ENCODE measurements at regions not wholly inside any gene's neighbourhood (a gene's known extent, or its start where the extent isn't known, plus 50 kb on each side); places are given as distances from the start of the nearest gene placed in this dataset.
A peak's percentile ranks its signal among the peaks of the same experiment; 100 is the strongest.
"Not testable (repeated sequence)": the region's sequence is repeated elsewhere in the genome, so short reads cannot be mapped to it uniquely, and the experiment has no call there.

- no peak for DNase-seq (ENCODE audit: low read depth)
Measured at GRCh38 chr20:47962286-47962963, 177.1 kb upstream of the SULF2 start.

DNA sequence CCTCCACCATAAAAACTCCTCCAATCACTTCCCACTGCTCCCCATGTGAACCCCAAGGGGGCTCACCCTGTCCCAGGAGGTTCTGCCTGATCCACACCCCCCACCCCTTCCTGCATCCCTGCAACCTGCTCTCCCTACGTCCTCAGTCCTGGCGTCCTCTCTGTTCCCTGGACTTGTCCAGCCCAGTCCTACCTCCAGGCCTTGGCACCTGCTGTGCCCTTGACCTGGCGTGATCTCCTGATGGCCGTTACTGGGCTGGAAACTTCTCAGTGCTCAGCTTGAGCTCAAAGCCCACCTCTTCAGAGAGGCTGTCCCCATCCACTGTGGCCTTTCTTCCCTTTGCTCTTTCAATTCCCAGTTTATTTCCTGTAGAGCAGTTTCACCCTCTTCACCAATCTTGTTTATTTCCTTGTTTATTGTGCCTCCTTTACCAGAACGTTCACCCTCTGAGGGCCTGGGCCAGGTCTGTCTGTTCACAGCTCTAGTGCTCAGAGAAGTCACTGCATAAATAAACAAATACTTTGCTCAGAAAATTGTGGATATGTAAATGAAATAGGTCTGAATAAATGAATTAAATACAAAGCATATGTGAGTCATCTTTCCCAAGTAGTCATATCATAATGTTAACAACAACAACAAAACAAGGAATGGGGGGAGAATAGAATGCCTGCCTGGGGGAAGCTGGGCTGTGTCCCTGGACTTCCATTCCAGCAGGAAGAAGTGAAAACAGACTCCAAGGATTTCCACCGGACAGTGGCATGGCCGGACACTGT, 175.7 kb upstream of the SULF2 start:
- no peak for DNase-seq (ENCODE audit: low read depth)

DNA sequence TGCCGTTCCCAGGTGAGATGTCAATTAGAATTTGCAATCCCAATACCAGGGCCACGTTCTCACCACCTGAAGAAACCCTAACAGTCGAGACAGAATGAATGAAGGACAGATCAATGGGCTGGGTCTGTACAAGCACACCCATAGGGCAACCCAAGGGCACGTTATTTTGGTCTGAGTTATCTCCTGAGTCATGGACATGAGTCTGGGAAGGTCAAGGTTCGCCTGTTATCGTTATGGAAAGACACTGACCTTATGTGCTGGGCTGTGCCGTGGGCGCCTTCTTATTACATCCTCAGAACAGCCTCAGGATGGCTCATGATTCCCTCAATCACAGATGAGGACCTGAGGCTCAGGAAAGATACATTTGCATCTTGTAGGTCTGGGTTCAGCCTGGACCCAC, 175.0 kb upstream of the SULF2 start:
- DNase-seq (ENCODE audit: low read depth): no peak

DNA sequence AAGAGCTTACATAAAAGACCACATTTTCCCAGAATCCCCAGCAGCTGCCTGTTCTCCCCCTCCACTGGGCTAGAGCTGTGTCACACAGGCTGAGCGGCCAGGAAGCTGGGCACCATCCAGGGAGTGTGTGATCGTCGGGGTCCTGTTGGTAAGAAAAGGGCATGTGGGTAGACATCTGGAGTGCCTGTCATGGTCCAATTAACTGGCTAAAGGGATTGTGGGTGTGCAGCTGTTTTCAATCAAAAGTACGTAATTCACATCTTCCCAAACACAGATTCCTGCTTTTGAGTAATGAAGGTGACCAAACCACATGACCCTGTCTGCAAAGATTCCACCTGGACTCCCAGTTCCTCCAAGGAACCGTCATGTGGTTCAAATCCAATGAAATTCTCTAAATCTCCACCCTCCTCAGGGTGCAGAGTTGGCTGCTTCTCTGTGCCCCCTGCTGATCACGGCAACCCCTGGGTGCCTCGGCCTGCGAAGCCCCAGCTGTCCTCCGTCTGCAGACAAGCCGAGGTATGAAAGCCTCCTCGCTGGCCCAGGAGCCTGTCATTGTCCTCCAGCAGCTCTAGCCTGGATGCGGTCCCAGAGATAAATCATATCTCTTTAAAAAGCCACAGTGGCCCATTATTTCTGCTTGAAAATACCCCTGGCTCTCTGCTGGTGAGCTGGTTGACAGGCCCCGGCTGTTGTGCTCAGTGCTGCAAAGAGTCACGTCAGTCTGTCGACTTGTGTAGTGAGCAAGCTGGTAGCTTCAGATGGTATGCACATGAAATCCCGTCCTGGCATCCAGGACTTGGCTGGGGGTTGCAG, 172.9 kb upstream of the SULF2 start:
- not testable (repeated sequence) for DNase-seq (ENCODE audit: low read depth)

DNA sequence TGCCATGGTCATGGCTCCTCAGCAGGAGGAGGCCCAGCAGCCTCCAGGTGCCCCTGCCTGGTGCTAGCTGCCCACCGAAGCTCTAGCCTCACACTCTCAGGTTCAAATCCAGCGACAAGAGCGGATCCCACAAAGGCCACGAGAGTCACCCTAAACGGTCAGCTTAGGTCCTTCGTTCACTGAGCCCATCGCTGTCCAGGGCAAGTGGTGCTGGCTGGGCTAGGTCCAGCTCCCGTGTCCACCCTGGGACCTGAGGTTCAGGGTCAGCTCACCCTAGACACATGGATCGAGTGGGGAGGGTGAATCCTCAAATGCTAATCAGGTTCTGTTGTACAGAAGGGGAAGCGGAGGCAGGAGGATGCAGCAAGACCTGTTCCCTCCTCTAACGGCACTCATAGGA, 171.9 kb upstream of the SULF2 start:
- DNase-seq (ENCODE audit: low read depth): no peak

DNA sequence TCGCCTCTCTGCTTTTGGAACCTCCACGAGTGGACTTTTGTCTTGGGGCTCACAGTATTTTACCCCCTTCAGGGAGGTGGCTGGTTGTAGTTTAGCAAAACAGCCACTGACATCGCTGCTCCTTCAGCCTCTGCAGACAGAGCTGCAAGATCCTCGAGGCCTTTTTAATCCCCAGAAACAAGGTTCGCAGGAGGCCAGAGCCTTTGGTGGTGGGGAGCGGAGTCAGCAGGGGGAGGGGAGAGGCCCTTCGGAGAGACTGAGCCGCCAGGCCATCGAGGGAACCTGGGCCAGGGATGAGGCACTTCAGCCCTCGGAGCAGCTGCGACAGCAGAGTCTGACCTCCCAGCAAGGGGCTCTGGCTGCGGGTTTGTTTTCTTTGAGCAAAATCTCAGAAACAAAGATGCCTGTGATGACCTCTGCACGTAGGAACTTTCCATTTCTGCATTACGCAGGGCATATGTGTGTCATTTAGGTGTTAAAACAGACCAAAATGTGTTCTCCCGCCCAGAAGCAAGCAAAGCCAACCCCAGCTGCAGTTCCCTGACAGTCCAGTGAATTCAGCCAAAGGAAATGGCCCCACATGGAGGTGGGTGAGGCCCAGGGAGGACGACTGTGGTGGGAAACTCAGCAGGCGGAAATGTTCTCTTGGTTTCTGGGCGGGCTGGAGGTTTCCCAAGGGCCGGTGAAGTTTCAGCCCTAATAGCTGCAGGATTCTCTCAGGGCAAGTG, 171.2 kb upstream of the SULF2 start:
- DNase-seq (ENCODE audit: low read depth): no peak

GRCh38 chr20:47953471-47953870, 168.2 kb upstream of the SULF2 start:
- DNase-seq (ENCODE audit: low read depth): no peak

- no peak for DNase-seq (ENCODE audit: low read depth)
Measured at GRCh38 chr20:47952023-47952564, 166.8 kb upstream of the SULF2 start.

DNA sequence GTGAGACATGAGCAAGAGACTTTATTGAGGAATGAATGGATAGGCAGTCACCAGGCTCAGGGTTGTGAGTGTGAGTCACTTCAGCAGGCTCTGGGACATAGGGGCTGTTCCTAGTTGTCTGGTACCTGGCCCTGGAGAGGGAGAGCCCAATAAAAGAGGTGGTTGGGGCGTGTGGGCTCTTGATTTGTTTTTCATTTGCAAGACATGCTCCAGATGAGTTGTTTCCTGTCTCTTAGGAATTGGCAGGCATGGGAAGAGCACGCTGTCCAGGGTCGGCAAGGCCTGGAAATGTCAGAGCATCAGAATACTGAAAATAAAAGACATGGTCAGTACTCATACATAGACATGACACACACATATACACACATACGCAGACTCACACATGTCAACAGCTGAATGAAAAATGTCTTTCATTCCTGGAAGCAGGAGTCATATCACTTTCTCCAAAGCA, 166.3 kb upstream of the SULF2 start:
- peak; percentile 14 for DNase-seq (ENCODE audit: low read depth)

GRCh38 chr20:47950913-47951283, 165.6 kb upstream of the SULF2 start:
- DNase-seq (ENCODE audit: low read depth): no peak

DNA sequence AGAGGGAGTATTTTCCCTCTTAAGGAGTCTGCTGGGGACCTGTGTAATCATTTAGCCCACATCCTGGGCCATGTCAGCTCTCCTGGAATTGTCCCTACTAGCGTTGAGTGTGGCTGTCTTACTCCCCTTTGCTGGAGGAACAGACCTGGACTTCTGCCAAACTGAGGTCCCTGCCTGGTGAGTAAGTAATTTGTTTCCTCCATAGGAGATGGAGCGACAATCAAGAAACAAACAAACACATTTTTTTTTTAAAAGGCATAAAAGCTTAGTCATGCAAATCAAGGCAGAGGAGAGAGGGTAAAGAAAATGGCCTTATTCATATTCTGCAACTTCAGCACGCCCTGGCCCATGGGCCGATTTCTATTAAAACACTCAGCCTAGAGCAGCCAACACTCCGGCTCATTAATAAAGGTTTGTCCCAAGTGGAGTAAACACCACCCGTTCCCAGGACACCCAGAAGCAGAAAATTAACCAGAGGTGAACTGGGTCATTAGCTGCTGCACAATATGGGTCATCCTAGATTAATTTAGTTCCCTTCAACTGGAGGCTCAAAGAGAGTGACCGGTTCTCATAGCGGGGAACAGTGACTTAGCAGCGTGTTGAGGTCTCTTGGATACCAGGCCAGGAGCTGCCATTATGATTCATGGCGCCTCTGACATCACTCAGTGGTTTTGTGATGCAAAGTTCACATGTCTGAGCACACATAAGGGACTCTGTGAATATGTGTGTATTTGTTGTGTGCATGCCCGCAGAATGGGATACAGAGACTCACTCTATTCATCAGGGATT, 165.0 kb upstream of the SULF2 start:
- DNase-seq (ENCODE audit: low read depth): peak; percentile 32

GRCh38 chr20:47949230-47949629, 163.9 kb upstream of the SULF2 start:
- no peak for DNase-seq (ENCODE audit: low read depth)

DNA sequence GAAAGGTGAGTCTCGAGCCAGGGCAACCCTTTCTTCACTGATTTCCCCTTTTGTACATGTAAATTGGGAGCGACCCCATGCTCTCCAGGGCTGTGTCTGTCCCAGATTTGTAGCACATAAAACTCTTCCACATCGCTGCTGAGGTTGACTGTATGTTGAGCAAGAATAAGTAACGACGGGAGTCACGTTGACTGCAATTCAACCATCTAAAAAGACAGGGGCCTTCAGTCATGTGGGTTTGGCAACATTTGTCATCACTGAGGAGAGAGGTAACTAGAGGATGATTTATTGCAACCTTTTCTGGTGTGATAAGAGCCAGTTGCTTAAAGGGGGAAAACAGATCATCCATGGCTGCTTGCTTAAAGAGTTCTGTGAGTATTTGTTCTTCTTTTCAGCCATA, 159.4 kb upstream of the SULF2 start:
- no peak for DNase-seq (ENCODE audit: low read depth)

- DNase-seq (ENCODE audit: low read depth): no peak
Measured at GRCh38 chr20:47941869-47942268, 156.6 kb upstream of the SULF2 start.

DNA sequence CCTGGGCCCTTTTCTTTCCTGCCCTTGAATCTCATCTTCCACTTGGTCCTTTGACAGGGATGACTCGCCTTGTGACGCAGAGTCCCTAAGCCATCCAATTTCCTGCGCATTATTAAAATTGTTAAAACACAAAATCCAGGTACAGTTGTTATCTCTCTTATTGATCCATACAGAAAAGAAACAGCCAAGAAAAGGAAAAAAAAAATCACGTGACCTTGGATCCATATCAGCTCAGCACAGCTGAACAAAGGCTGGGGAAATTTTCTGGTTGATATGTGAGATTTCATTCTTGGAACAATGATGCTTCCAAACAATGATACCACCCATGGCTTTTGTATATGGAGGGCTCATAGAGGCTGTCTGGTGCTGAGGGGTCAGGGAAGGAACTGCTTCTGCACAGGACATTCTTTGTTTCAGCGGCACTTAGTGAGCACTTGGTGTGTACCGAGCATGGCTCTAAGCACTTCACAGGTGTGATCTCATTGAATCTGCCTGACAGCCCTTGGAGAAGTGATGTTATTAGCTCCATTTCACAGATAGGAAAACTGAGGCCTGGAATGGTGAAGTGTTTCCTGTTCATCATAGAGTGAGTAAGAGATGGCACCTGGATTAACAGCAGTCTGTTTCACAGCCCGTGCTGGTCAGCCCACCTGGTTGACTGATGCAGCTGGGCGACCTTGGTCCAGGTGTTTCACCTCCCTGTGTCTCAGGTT, 155.0 kb upstream of the SULF2 start:
- DNase-seq (ENCODE audit: low read depth): no peak

DNA sequence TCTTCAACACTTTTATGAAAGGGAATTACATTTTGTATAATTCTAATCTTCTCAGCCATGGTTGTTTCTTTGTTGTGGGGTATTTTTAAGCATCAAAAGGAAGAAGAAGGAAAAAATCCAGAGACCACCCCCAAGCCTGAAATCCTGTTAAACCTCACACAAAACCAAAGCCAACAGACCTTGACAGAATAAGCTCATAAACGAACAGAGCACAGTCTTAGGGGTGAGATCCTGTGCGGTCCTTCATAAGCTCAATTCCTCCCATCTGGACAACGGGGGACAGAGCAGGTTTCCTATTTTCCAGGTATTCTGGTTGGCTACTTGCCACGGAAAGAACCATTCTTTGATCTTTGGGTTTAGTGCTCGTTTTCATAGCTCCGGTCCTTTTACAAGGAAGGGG, 151.3 kb upstream of the SULF2 start:
- no peak for DNase-seq (ENCODE audit: low read depth)

DNA sequence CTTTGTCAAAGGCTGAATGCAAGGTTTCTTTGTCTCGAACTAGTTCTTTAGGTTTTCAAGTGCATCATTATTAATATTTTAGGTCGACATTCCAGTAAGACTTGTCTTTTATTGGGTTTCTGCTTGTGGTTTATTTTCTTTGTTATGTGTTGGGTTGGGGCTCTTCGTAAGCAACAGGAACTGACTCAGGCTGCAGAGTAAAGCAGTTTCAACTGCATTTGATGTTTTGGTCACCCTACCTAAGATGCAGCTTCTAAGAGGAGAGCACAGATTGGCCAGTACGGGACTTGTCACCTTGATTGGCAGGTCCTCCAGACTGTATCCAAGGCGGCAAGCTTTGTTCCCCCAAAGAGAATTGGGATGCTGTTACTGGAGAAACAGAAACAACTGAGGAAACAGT, 149.5 kb upstream of the SULF2 start:
- DNase-seq (ENCODE audit: low read depth): no peak

DNA sequence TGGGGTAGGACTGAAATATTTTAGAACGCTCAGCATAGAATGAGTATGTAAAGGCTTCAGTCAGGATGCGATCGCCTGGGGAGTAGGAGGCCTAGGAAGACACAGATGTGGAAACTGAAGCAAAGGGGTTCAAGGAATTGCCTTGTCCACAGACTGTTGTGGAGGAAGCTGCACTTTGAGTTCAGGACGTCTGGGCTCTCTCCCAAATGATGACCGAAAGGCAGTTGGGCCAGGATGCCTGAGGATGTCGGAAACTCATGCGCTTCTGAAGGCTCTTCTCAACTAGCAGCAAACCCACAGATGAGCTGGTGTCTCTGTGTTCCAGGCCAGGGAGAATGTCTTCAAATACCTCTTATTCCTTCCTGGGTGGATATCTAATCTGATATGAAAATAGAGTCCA, 146.2 kb upstream of the SULF2 start:
- DNase-seq (ENCODE audit: low read depth): no peak

DNA sequence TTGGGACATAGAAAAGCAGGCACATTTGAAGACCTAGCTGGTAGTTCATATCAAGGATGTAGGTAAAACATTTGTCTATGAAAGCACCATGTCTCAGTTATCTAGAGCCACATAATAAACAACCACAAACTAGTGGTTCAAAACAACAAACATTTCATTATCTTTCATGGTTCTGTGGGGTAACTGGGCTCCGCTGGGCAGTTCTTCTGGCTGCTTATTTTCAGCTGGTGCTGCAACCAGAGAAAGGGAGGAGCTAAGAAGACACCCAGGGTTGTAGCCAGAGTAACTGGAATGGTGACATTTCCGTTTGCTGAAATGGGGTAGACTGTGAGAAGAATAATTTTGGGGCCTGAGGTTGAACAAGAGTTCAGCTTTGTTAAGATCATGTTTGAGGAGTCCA, 145.7 kb upstream of the SULF2 start:
- no peak for DNase-seq (ENCODE audit: low read depth)

DNA sequence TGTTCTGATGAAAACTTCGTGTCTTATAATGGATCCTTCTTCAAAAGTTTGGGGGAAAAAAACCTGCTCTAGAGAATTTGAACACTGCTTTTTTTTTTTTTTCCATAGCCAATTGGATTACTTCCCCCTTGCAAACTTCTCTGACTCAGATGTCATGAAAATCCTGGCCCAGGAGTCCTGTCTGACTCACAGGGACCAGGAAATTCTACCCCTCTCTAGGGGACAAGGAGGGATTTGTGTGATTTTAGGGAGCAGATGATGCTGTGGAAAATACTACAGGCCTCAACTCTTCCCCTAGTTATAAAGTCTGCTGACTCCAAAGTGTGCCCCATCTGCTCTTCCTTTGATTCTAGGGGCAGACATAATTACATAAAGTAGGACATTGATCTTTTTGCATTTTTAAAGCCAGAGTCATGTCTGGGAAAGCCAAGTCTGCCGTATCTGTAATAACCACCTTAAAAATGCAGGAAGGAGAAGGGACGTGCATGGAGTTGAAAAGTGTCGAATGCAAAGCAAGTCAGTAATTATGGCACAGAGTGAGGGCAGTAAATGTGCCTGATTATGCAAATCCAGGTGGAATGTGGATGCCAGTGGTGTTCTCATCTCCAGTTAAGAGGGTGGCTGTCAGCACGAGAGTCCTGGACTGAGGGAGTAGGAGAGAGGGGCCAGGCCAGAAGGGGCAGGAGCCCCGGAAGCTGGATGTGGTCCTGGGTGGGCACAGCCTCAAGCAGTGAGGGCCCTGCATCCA, 144.3 kb upstream of the SULF2 start:
- peak; percentile 20 for DNase-seq (ENCODE audit: low read depth)
